GM18870 (cell line): ENCODE measurements at regions not wholly inside any gene's neighbourhood (a gene's known extent, or its start where the extent isn't known, plus 50 kb on each side); places are given as distances from the start of the nearest gene placed in this dataset.
"Not testable (repeated sequence)": the region's sequence is repeated elsewhere in the genome, so short reads cannot be mapped to it uniquely, and the experiment has no call there.

Source experiments
- ATAC-seq: cut with Tn5 transposase; IDR thresholded peaks from one replicate; pipeline ENCODE4 v1.9.1; 2021; ENCODE audit warnings: moderate library complexity; ENCODE audit not compliant: unreplicated experiment

GRCh38 chr16:52740766-52741165 lies 193.8 kb upstream of the TOX3 start:
- no peak for ATAC-seq

DNA sequence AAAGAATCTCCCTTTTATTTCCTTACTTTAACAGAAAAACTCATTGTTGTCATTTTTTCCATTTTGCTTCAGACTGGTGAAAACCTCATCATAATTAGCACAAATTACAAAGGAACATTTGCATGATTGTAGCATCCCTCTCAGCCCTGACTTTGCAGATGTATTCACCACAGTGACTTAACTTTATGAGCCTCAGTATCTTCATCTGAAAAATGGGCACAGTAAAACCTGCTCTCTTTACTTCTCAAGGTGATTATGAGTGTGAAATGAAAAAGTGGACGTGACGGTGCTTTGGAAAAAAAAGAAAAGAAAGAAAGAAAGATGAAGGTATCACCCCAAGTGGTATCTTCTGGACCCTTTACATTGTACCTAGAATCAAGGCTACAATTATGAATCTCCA lies 193.4 kb upstream of the TOX3 start:
- ATAC-seq = no peak

GRCh38 chr16:52738992-52739391 lies 192.0 kb upstream of the TOX3 start:
- not testable (repeated sequence) for ATAC-seq

DNA sequence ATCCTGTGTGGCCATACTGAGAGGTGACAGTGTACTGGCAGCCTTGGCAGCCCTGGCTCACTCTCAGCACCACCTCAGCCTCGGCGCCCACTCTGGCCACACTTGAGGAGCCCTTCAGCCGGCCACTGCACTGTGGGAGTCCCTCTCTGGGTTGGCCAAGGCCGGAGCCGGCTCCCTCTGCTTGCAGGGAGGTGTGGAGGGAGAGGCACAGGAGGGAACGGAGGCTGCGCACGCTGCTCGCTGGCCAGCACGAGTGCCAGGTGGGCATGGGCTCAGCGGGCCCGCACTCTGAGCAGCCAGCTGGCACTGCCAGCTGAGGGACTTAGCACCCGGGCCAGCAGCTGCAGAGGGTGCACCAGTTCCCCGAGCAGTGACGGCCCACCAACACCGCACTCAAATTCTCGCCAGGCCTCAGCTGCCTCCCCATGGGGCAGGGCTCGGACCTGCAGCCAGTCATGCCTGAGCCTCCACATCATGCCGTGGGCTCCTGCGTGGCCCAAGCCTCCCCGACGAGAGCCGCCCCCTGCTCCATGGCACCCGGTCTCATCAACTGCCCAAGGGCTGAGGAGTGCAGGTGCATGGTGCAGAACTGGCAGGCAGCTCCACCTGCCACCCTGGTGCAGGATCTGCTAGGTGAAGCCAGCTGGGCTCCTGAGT lies 184.4 kb upstream of the TOX3 start:
- ATAC-seq = no peak

DNA sequence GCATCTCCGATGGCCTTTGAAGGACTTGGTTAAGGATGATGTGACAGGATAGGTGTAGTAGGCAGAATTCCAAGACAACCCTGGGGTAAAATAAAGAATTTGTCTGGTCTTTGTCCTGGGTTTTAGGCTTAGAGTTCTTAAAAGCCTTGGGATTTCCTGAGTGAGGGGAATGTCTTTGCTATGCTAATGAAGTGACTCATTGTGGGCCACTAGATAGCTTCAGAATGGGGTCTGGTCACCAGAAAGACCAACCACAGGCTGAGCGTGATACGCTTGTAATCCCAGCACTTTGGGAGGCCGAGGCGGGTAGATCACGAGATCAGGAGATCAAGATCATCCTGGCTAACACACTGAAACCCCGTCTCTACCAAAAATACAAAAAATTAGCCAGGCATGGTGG lies 182.8 kb upstream of the TOX3 start:
- no peak for ATAC-seq

- ATAC-seq = no peak
These were observed 180.9 kb upstream of the TOX3 start for GRCh38 chr16:52727849-52728248.

DNA sequence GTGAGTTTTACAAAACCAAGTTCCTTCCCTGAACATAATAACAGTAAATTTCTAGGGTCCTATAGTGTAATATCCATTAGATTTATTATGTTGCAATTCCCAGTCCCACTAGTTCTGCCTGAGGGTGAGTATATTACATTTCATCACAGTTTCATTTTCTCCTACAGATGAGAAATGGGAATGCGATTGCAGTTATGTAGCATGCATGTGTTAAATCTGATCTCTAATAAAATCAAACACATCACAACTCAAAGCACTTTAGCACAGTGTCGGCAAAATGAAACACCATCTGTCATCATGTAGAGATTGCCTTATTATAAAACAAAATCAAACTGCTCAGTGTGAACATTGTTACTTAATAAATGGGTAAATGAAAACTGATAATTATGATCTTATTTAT lies 180.5 kb upstream of the TOX3 start:
- ATAC-seq = no peak

DNA sequence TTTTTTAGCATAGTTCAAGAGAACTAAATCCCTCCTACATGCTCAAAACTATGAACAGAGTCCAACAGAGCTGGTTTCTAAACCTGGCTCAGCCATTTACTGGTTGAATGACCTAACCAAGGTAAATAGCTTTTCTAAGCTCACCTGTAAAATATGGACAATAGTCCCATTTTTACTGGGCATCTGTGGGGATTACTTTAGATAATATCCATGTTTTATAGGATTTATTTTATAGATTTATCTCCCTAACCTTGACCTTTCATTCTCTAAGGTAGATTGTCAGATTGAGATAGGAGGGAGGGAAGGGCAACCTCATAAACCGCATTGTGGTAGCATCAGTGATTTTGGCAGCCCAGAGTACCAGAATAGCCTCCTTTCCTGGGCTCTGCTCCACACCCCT lies 178.5 kb upstream of the TOX3 start:
- no peak for ATAC-seq

GRCh38 chr16:52725043-52725442 lies 178.1 kb upstream of the TOX3 start:
- ATAC-seq = no peak

GRCh38 chr16:52721331-52721730 lies 174.4 kb upstream of the TOX3 start:
- no peak for ATAC-seq

- no peak for ATAC-seq
These were observed 171.1 kb upstream of the TOX3 start for GRCh38 chr16:52718046-52718445.

DNA sequence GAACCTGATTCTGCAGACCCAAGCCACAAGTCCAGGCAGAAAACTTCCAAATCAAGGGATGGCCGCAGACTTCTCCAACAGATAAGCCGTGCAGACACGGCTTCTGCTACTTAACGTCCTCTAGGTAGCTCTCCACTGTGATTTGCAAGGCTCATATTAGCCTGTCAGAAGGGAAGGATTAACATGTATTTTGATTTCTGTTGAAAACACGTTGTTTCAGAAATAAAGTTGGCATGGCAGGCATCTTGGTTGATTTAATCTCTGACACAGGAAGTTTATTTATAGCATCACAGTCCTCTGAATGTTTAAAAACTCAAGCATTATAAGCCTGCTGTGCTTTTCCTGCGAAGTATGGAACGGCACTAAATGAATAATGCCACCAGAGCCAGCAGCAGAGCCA lies 166.8 kb upstream of the TOX3 start:
- no peak for ATAC-seq

- ATAC-seq = no peak
These were observed 162.4 kb upstream of the TOX3 start for GRCh38 chr16:52709306-52709705.

GRCh38 chr16:52708476-52708875 lies 161.5 kb upstream of the TOX3 start:
- ATAC-seq = no peak

DNA sequence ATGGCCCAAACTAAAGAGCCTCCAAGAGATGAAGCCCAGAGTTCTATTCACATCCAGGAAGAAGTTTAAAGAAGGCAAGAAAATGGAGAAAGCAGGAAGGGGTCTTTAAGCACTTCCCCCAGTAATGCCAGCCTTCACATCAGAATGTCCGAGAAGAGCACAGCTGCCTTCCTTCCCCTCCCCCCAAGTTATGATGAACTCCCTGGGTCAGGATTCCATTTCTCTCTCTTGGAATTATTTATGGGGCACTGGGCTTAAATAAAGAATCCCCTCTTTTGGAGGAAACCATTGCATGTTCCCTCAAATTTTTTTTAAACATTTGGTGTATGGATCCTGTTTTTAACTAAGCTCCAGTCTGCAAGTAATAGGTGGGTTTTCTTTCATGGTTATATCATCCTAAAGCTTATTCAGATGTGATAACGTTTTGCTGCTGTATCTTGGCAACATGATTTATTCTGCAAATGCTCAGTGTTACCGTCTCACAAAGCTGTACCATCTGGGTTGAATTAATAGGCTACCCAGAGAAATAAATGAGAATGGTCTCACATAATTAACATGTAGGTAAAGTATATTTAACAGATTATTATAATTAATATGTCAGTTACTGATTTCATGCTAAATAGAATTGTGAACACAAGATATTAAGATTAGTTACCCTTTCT lies 160.9 kb upstream of the TOX3 start:
- no peak for ATAC-seq

DNA sequence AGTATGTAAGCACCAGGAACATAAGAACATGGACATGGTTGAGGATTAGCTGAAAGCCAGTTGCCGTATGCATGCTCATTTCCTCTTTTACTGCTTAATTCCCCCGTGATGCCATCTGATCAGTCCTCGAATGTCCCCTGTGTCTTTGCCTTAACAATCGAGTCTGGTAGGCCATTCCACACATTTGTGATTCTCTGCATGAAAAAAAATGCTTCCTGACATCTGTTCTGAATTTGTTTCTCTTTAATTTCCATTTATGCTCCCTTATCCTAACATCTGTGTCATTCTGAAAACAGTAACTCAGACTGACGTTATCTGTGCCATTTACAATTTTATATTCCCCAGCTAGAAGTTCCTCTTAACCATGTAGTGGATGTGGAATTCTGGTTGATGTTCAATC lies 158.2 kb upstream of the TOX3 start:
- ATAC-seq = no peak

GRCh38 chr16:52697971-52698370 lies 151.0 kb upstream of the TOX3 start:
- ATAC-seq = no peak

GRCh38 chr16:52696126-52696525 lies 149.2 kb upstream of the TOX3 start:
- ATAC-seq = no peak

DNA sequence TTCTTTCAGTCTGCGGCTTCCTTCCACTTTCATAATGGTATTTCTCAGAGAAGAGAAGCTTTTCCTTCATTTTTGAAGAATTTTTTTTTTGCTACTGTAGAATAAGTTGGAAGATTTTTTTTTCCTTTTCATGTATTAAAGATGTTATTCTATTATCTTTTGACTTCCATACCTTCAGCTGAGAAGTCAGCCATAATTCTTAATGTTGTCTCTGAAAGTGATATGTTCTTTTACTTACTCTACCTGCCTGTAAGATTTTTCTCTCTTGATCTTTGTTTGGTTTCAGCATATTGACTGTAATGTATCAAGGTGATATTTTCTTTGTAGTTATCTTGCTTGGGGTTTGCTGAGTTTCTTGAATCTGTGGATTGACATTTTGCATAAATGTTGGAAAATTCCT lies 143.5 kb upstream of the TOX3 start:
- no peak for ATAC-seq

- ATAC-seq = no peak
These were observed 134.1 kb upstream of the TOX3 start for GRCh38 chr16:52680993-52681392.

DNA sequence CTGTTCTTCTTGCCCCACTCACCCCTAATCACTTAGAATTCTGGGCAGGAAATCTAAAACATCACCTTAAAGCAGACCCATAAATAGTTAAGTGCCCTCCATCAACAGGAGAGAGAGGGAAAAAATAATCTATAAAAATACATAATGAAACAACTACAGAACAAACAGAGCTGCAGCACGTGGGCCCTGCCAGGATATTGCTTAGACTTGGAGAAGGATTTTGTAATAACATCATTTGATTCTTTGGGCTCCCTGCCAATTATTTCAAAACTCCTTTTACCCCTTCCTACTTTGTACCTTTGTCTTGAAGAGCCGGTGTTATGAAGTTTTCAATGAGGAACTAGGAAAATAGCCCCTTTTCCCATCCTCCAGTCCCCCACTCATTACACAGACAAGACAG lies 130.6 kb upstream of the TOX3 start:
- no peak for ATAC-seq

- no peak for ATAC-seq
These were observed 130.0 kb upstream of the TOX3 start for GRCh38 chr16:52676959-52677358.

DNA sequence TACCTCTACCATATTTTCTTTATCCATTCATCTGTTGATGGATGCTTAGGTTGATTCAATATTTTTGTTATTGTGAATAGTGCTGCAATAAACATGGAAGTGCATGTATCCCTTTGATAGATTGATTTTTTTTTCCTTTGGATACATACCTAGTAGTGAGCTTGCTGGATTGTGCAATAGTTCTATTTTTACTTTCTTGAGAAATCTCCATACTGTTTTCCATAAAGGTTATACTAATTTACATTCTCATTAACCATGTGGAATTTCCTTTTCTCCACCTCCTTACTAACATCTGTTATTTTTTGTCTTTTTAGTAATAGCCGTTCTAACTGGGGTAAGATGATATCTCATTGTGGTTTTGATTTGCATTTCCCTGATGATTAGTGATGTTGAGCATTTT lies 124.6 kb upstream of the TOX3 start:
- no peak for ATAC-seq
